Endothelial cell of umbilical vein (primary cell): ENCODE measurements at regions not wholly inside any gene's neighbourhood (a gene's known extent, or its start where the extent isn't known, plus 50 kb on each side); places are given as distances from the start of the nearest gene placed in this dataset.

Experiments
- BruUV-seq: library from RNA; stranded (reverse); fragments of 400-500 nt; replicated peaks from 2 replicates; lab custom pipeline; 2021; lab: Mats Ljungman, UMichigan
- CTCF ChIA-PET: fragments of 300-600, 350-600 bp; sonication (Branson Sonifier 250); formaldehyde crosslinking; loops from one replicate; lab custom pipeline; 2021; ENCODE audit warnings: antibody characterized with exemption, inconsistent platforms; lab: Charles Lee
- POLR2A ChIA-PET: fragments of 300-600, 350-600 bp; sonication (Branson Sonifier 250); formaldehyde crosslinking; loops from one replicate; lab custom pipeline; 2021; ENCODE audit warnings: antibody characterized with exemption, inconsistent platforms; lab: Charles Lee
- DNase-seq: peaks from one replicate; pipeline ENCODE4 v3.0.0-alpha.2; 2011; ENCODE audit warnings: low read depth, low spot score
- FAIRE-seq: peaks from 2 replicates; lab custom pipeline; 2011; peaks lifted over from hg19 to GRCh38; lab: Jason Lieb, UNC
- H2AFZ ChIP-seq: 2 replicates; pipeline ENCODE4 v1.6.0; 2012; ENCODE audit warnings: low read depth, low read length, control low read depth, inconsistent platforms
- H3K27ac ChIP-seq: 2 replicates; pipeline ENCODE4 v1.5.1; 2011; ENCODE audit warnings: low read depth, mild to moderate bottlenecking, control low read depth, low read length, moderate library complexity; ENCODE audit not compliant: insufficient read depth
- H3K27me3 ChIP-seq, 2 experiments: 2 replicates each; pipeline versions ENCODE4 v1.6.0 to v1.6.1; 2011; ENCODE audit warnings: low read length in 2 of 2, mixed read lengths in 1 of 2; ENCODE audit not compliant: control insufficient read depth in 2 of 2, insufficient read depth in 2 of 2
- H3K36me3 ChIP-seq, 2 experiments: 2 replicates in 1 of 2; 3 replicates in 1 of 2; pipeline ENCODE4 v1.5.1; 2011; ENCODE audit warnings: low read length in 2 of 2, mild to moderate bottlenecking in 1 of 2, moderate library complexity in 1 of 2; ENCODE audit not compliant: control insufficient read depth in 2 of 2, insufficient read depth in 2 of 2; ENCODE audit errors: extremely low read depth in 1 of 2
- H3K4me1 ChIP-seq: 3 replicates; pipeline ENCODE4 v1.5.1; 2011; ENCODE audit warnings: mild to moderate bottlenecking, low read length; ENCODE audit not compliant: control insufficient read depth, insufficient read depth; ENCODE audit errors: extremely low read depth
- H3K4me2 ChIP-seq: 2 replicates; pipeline ENCODE4 v1.6.1; 2011; ENCODE audit warnings: low read length, control low read depth, mixed read lengths; ENCODE audit not compliant: insufficient read depth
- H3K4me3 ChIP-seq, 3 experiments: fragments of 200-600 bp in 1 of 3; sonication (generic), shearing (Covaris generic) in 1 of 3; replicated peaks in 1 of 3; 2 replicates each; pipeline ENCODE4 v1.5.1; 2011 to 2016; ENCODE audit warnings: control low read depth in 3 of 3, low read length in 3 of 3, mild to moderate bottlenecking in 2 of 3, inconsistent platforms in 1 of 3, low read depth in 1 of 3, moderate library complexity in 1 of 3; ENCODE audit not compliant: insufficient read depth in 1 of 3
- H3K79me2 ChIP-seq: 2 replicates; pipeline ENCODE4 v1.6.0; 2012; ENCODE audit warnings: low read length, inconsistent platforms; ENCODE audit not compliant: control insufficient read depth, insufficient read depth
- H3K9ac ChIP-seq: replicated peaks from 2 replicates; pipeline ENCODE3; 2011; ENCODE audit warnings: low read length, control low read depth; ENCODE audit not compliant: insufficient read depth; ENCODE audit errors: extremely low read depth
- H3K9me1 ChIP-seq: replicated peaks from 3 replicates; pipeline ENCODE4 v1.6.0; 2011; ENCODE audit warnings: mild to moderate bottlenecking, low read length; ENCODE audit not compliant: control insufficient read depth, insufficient read depth; ENCODE audit errors: extremely low read depth
- H3K9me3 ChIP-seq: replicated peaks from 2 replicates; pipeline ENCODE4 v1.5.1; 2012; ENCODE audit warnings: low read length, inconsistent platforms; ENCODE audit not compliant: control insufficient read depth, insufficient read depth
- H4K20me1 ChIP-seq: replicated peaks from 2 replicates; pipeline ENCODE3; 2011; ENCODE audit warnings: mild to moderate bottlenecking, low read length; ENCODE audit not compliant: control insufficient read depth, insufficient read depth; ENCODE audit errors: extremely low read depth
- EZH2 ChIP-seq: IDR thresholded peaks from 2 replicates; pipeline ENCODE4 v1.6.1; 2012; ENCODE audit warnings: borderline replicate concordance, low read depth, mild to moderate bottlenecking, moderate library complexity, low read length, inconsistent platforms; ENCODE audit not compliant: severe bottlenecking
- FOS ChIP-seq: IDR thresholded peaks from 2 replicates; pipeline ENCODE4 v1.6.1; 2011; ENCODE audit warnings: mild to moderate bottlenecking, low read length, moderate library complexity, borderline replicate concordance; ENCODE audit not compliant: insufficient read depth
- GATA2 ChIP-seq: IDR thresholded peaks from 2 replicates; pipeline ENCODE4 v1.7.0; 2011; ENCODE audit warnings: low read depth, mild to moderate bottlenecking, moderate library complexity, mixed read lengths, low read length; ENCODE audit not compliant: insufficient read length, insufficient read depth
- JUN ChIP-seq: IDR thresholded peaks from 2 replicates; pipeline ENCODE4 v1.6.1; 2011; ENCODE audit warnings: borderline replicate concordance, low read depth; ENCODE audit not compliant: insufficient read length, insufficient read depth
- MYC ChIP-seq: IDR thresholded peaks from one replicate; pipeline ENCODE4 v1.6.1; 2011; ENCODE audit warnings: mild to moderate bottlenecking, low read depth, low read length
- POLR2A ChIP-seq: IDR thresholded peaks from 2 replicates; pipeline ENCODE4 v1.6.1; 2012; ENCODE audit warnings: low read depth, mild to moderate bottlenecking, control low read depth, low read length
- POLR2AphosphoS5 ChIP-seq: IDR thresholded peaks from 2 replicates; pipeline ENCODE4 v1.6.1; 2012; ENCODE audit warnings: low read depth, mild to moderate bottlenecking, control low read depth, low read length, moderate library complexity; ENCODE audit not compliant: insufficient read depth
- dilution Hi-C: fragments of 300-500 bp; cut with MboI; formaldehyde crosslinking; loops from one replicate; pipeline ENCODE4 v1.15.0; 2019; ENCODE audit warnings: low sequenced_read_pairs; ENCODE audit not compliant: extremely low pct_ligation_motif_present
- intact Hi-C: fragments of 100-400 bp; cut with micrococcal nuclease; formaldehyde crosslinking; loops from one replicate; pipeline ENCODE4 v1.10.0; 2022
- TF ChIP-seq, protein P1 (sequence below), 2 donors: IDR thresholded peaks; 1 replicate in 1 of 2; 2 replicates in 1 of 2; pipeline ENCODE4 v1.5.1; 2011; ENCODE audit warnings: low read length in 2 of 2, mild to moderate bottlenecking in 2 of 2, moderate library complexity in 2 of 2, control low read depth in 1 of 2, inconsistent platforms in 1 of 2, low read depth in 1 of 2; ENCODE audit not compliant: insufficient read depth in 1 of 2; ENCODE audit errors: extremely low read depth in 1 of 2
- TF ChIP-seq, protein P2 (sequence below): IDR thresholded peaks from 2 replicates; pipeline ENCODE4 v1.6.1; 2011; ENCODE audit not compliant: insufficient read depth, insufficient read length

DNA sequence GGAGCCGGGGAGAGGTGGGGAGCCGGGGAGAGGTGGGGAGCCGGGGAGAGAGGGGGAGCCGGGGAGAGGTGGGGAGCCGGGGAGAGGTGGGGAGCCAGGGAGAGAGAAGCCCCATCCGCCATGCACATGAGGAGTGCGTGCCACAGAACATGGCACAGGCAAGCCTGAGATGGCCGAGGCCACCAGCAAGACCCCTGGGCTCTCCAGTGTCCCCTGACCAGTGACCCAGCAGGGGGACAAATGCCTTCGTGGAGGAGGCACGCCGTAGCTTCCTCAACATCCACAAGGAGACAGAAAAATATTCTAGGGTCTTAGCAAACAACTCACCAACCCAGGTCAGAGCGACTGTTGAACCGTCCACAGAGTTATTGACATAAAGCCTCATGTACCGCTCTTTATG is 618.8 kb downstream of the TBC1D22A start:
- H3K4me3 ChIP-seq = no peak overlapping the region
- H3K27ac ChIP-seq = no peak overlapping the region
- ChIA-PET POLR2A (no interaction called here), CTCF (no interaction called here)
- H3K9ac ChIP-seq = no peak overlapping the region
- no peaks in the 10 kb centered on the region for H3K9me1 ChIP-seq
- DNase-seq (no peak), FAIRE-seq (no peak)
- no peaks in the 10 kb centered on the region for H3K79me2 ChIP-seq
- no peaks in the 10 kb centered on the region for H3K4me1 ChIP-seq
- H3K27me3 ChIP-seq = no peaks in the 10 kb centered on the region
- dilution Hi-C loops = no loop called here
- H4K20me1 ChIP-seq = no peaks in the 10 kb centered on the region
- H3K4me2 ChIP-seq = no peak overlapping the region
- H3K9me3 ChIP-seq = no peaks in the 10 kb centered on the region
- TF ChIP-seq, protein P1, sequence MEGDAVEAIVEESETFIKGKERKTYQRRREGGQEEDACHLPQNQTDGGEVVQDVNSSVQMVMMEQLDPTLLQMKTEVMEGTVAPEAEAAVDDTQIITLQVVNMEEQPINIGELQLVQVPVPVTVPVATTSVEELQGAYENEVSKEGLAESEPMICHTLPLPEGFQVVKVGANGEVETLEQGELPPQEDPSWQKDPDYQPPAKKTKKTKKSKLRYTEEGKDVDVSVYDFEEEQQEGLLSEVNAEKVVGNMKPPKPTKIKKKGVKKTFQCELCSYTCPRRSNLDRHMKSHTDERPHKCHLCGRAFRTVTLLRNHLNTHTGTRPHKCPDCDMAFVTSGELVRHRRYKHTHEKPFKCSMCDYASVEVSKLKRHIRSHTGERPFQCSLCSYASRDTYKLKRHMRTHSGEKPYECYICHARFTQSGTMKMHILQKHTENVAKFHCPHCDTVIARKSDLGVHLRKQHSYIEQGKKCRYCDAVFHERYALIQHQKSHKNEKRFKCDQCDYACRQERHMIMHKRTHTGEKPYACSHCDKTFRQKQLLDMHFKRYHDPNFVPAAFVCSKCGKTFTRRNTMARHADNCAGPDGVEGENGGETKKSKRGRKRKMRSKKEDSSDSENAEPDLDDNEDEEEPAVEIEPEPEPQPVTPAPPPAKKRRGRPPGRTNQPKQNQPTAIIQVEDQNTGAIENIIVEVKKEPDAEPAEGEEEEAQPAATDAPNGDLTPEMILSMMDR (IDR thresholded peaks at IDR 0.05; ENCODE audit: extremely low read depth in 1 of 2, insufficient read depth in 1 of 2, low read depth in 1 of 2, low read length in 2 of 2) = no peak
- TF ChIP-seq, protein P2, sequence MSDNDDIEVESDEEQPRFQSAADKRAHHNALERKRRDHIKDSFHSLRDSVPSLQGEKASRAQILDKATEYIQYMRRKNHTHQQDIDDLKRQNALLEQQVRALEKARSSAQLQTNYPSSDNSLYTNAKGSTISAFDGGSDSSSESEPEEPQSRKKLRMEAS = no peak
- TF ChIP-seq GATA2 = no peak
- TF ChIP-seq MYC = no peak
- no peak for TF ChIP-seq EZH2
- TF ChIP-seq JUN = no peak
- TF ChIP-seq POLR2A = no peak
- no peak for TF ChIP-seq POLR2AphosphoS5
- TF ChIP-seq FOS = no peak
- intact Hi-C loops = no loop called here
- H3K36me3 ChIP-seq = no peaks in the 10 kb centered on the region
- no peak overlapping the region for H2AFZ ChIP-seq
- BruUV-seq = no TSS peak
